ENCODE measurements at regions not wholly inside any gene's neighbourhood (a gene's known extent, or its start where the extent isn't known, plus 50 kb on each side); places are given as distances from the start of the nearest gene placed in this dataset.
A peak's percentile ranks its signal among the peaks of the same experiment; 100 is the strongest.

- ATAC-seq (no peak), FAIRE-seq (no peak), DNase-seq (ENCODE audit: low spot score) (no peak)
- Histone ChIP-seq H4K20me1 (ENCODE audit: insufficient read depth, low read length) (no peaks in the 10 kb centered on the region), H3K27me3 (ENCODE audit: control insufficient read depth in 1 of 2, insufficient read depth in 2 of 2, low read length in 2 of 2) (peaks cover 1 to 8% of the 10 kb centered on the region in 2 experiments; a peak in 1 of 5 replicates), H3K4me1 (ENCODE audit: insufficient read depth, low read length) (no peaks in the 10 kb centered on the region), H3K4me2 (ENCODE audit: low read depth, low read length) (no peak overlapping the region), H2AFZ (ENCODE audit: low read length) (no peak overlapping the region), H3K27ac (ENCODE audit: extremely low read length, insufficient read depth, low read length) (no peak overlapping the region), H3K9ac (ENCODE audit: insufficient read depth, low read depth, low read length) (no peak overlapping the region), H3K36me3 (replicated peaks in 1 of 2; ENCODE audit: control insufficient read depth in 1 of 2, insufficient read depth in 2 of 2, low read length in 2 of 2) (no peaks in the 10 kb centered on the region), H3K79me2 (ENCODE audit: insufficient read depth, low read length) (no peaks in the 10 kb centered on the region), H3K9me3 (ENCODE audit: low read length) (no peaks in the 10 kb centered on the region), H3K4me3 (replicated peaks in 1 of 3; ENCODE audit: insufficient read depth in 1 of 3, low read depth in 2 of 3, low read length in 3 of 3) (no peak overlapping the region)
- TF ChIP-seq EED (CRISPR knock-in tag; IDR thresholded peaks at IDR 0.05) = no peak
- ChIA-PET POLR2A (no interaction called here), CTCF (ENCODE audit: low intra/inter-chr PET ratio, low total read pairs) (no interaction called here)
- in situ Hi-C loops (cut with HindIII; ENCODE audit: extremely low pct_ligation_motif_present, low pct_unique_long_range_greater_than_20kb) (no loop called here), intact Hi-C loops (cut with micrococcal nuclease; ENCODE audit: unreplicated experiment) (no loop called here)
- no TSS peak for BruUV-seq (replicated peaks)
Observed at GRCh38 chr3:115251509-115251908, 104.4 kb upstream of the ZBTB20 start.

GRCh38 chr3:115252679-115253078, 105.6 kb upstream of the ZBTB20 start:
- H3K4me2 ChIP-seq (ENCODE audit: low read depth, low read length) = no peak overlapping the region
- H3K4me1 ChIP-seq (ENCODE audit: insufficient read depth, low read length) = no peaks in the 10 kb centered on the region
- no peak overlapping the region for H2AFZ ChIP-seq (ENCODE audit: low read length)
- no peaks in the 10 kb centered on the region for H4K20me1 ChIP-seq (ENCODE audit: insufficient read depth, low read length)
- no peaks in the 10 kb centered on the region for H3K9me3 ChIP-seq (ENCODE audit: low read length)
- TF ChIP-seq NFKBIZ (CRISPR knock-in tag; IDR thresholded peaks at IDR 0.05) (no peak), MAFF (IDR thresholded peaks at IDR 0.05; ENCODE audit: low read depth, low read length) (peak; percentile 80), ZNF367 (CRISPR knock-in tag; IDR thresholded peaks at IDR 0.05; ENCODE audit: borderline replicate concordance) (no peak), YEATS2 (CRISPR knock-in tag; IDR thresholded peaks at IDR 0.05; ENCODE audit: borderline replicate concordance) (no peak), PAF1 (CRISPR knock-in tag; IDR thresholded peaks at IDR 0.05) (no peak), MAFK (conservative IDR thresholded peaks at IDR 0.05 in 1 of 2, IDR thresholded peaks at IDR 0.05 in 1 of 2; ENCODE audit: low read length in 2 of 2) (peak; percentile 67 to 90), ZNF33B (CRISPR knock-in tag; IDR thresholded peaks at IDR 0.05) (no peak), FIP1L1 (IDR thresholded peaks at IDR 0.05; ENCODE audit: borderline replicate concordance, insufficient read depth, low read depth, low read length) (no peak), ZNF18 (CRISPR knock-in tag; IDR thresholded peaks at IDR 0.05; ENCODE audit: insufficient replicate concordance) (no peak)
- H3K79me2 ChIP-seq (ENCODE audit: insufficient read depth, low read length) = no peaks in the 10 kb centered on the region
- no TSS peak for BruUV-seq (replicated peaks)
- intact Hi-C loops (cut with micrococcal nuclease; ENCODE audit: unreplicated experiment) = no loop called here
- DNase-seq (ENCODE audit: low spot score) (no peak), FAIRE-seq (no peak), ATAC-seq (no peak)
- no peak overlapping the region for H3K27ac ChIP-seq (ENCODE audit: extremely low read length, insufficient read depth, low read length)
- H3K9ac ChIP-seq (ENCODE audit: insufficient read depth, low read depth, low read length) = no peak overlapping the region
- ChIA-PET POLR2A (no interaction called here), CTCF (ENCODE audit: low intra/inter-chr PET ratio, low total read pairs) (no interaction called here)
- H3K4me3 ChIP-seq (replicated peaks in 1 of 3; ENCODE audit: insufficient read depth in 1 of 3, low read depth in 2 of 3, low read length in 3 of 3) = no peak overlapping the region
- in situ Hi-C loops (cut with HindIII; ENCODE audit: extremely low pct_ligation_motif_present, low pct_unique_long_range_greater_than_20kb) = no loop called here
- no peaks in the 10 kb centered on the region for H3K36me3 ChIP-seq (replicated peaks in 1 of 2; ENCODE audit: control insufficient read depth in 1 of 2, insufficient read depth in 2 of 2, low read length in 2 of 2)
- peaks cover 1 to 8% of the 10 kb centered on the region in 2 experiments; a peak in 1 of 5 replicates for H3K27me3 ChIP-seq (ENCODE audit: control insufficient read depth in 1 of 2, insufficient read depth in 2 of 2, low read length in 2 of 2)

All from HepG2 (cell line).